HL-60 (cell line): ENCODE measurements at regions not wholly inside any gene's neighbourhood (a gene's known extent, or its start where the extent isn't known, plus 50 kb on each side); places are given as distances from the start of the nearest gene placed in this dataset.

Source experiments
- DNase-seq, 2 experiments: peaks; one replicate each; pipeline ENCODE4 v3.0.0-alpha.2; 2010 to 2020; ENCODE audit warnings: low read depth in 1 of 2, low spot score in 1 of 2
- H3K27ac ChIP-seq: fragments of 250-450 bp; sonication (Bioruptor Pico); replicated peaks from 2 replicates; pipeline ENCODE4 v1.5.1; 2020; ENCODE audit warnings: mild to moderate bottlenecking, moderate library complexity
- H3K27me3 ChIP-seq: fragments of 250-450 bp; sonication (Bioruptor Pico); 2 replicates; pipeline ENCODE4 v1.5.1; 2021; ENCODE audit warnings: mild to moderate bottlenecking, moderate library complexity; ENCODE audit not compliant: insufficient read depth, poor library complexity, severe bottlenecking
- H3K4me3 ChIP-seq: replicated peaks from 2 replicates; pipeline ENCODE4 v1.5.1; 2011; ENCODE audit warnings: mild to moderate bottlenecking, control low read depth, low read length; ENCODE audit not compliant: insufficient read depth
- CTCF ChIP-seq: IDR thresholded peaks from one replicate; pipeline ENCODE4 v1.5.1; 2011; ENCODE audit warnings: low read length, control low read depth, inconsistent platforms; ENCODE audit not compliant: insufficient read depth
- GABPA ChIP-seq: IDR thresholded peaks from 2 replicates; pipeline ENCODE4 v1.6.1; 2012; ENCODE audit warnings: low read depth
- POLR2AphosphoS5 ChIP-seq: IDR thresholded peaks from 2 replicates; pipeline ENCODE4 v1.6.1; 2012; ENCODE audit warnings: low read depth
- REST ChIP-seq: IDR thresholded peaks from 2 replicates; pipeline ENCODE4 v1.6.1; 2012; ENCODE audit warnings: low read depth; ENCODE audit not compliant: insufficient replicate concordance
- SPI1 ChIP-seq: IDR thresholded peaks from 2 replicates; pipeline ENCODE4 v1.6.1; 2012; ENCODE audit warnings: low read depth, mild to moderate bottlenecking, borderline replicate concordance

- H3K27me3 ChIP-seq, result no peaks in the 10 kb centered on the region
- H3K27ac ChIP-seq, result no peak overlapping the region
- no peak for TF ChIP-seq SPI1
- no peak for TF ChIP-seq CTCF
- no peak for TF ChIP-seq GABPA
- no peak for TF ChIP-seq REST
- no peak for TF ChIP-seq POLR2AphosphoS5
- DNase-seq, result no peak
- H3K4me3 ChIP-seq, result no peak overlapping the region
Observed at GRCh38 chr2:2647141-2647541, 316.1 kb upstream of the MYT1L start.

GRCh38 chr2:2646433-2647051 lies 315.5 kb upstream of the MYT1L start:
- TF ChIP-seq SPI1, result no peak
- no peak for TF ChIP-seq GABPA
- no peak for TF ChIP-seq POLR2AphosphoS5
- no peak for TF ChIP-seq REST
- no peak for TF ChIP-seq CTCF
- H3K4me3 ChIP-seq, result no peak overlapping the region
- H3K27ac ChIP-seq, result no peak overlapping the region
- H3K27me3 ChIP-seq, result no peaks in the 10 kb centered on the region
- DNase-seq, result no peak

- H3K27me3 ChIP-seq, result no peaks in the 10 kb centered on the region
Observed at GRCh38 chr2:2645162-2645855, 314.2 kb upstream of the MYT1L start.

More at GRCh38 chr2:2645162-2645855, 314.2 kb upstream of the MYT1L start:
- H3K4me3 ChIP-seq, result no peak overlapping the region
- TF ChIP-seq REST (no peak), POLR2AphosphoS5 (no peak), CTCF (no peak), GABPA (no peak), SPI1 (no peak)
- DNase-seq, result no peak
- no peak overlapping the region for H3K27ac ChIP-seq
